ENCODE measurements at regions not wholly inside any gene's neighbourhood (a gene's known extent, or its start where the extent isn't known, plus 50 kb on each side); places are given as distances from the start of the nearest gene placed in this dataset.

DNA sequence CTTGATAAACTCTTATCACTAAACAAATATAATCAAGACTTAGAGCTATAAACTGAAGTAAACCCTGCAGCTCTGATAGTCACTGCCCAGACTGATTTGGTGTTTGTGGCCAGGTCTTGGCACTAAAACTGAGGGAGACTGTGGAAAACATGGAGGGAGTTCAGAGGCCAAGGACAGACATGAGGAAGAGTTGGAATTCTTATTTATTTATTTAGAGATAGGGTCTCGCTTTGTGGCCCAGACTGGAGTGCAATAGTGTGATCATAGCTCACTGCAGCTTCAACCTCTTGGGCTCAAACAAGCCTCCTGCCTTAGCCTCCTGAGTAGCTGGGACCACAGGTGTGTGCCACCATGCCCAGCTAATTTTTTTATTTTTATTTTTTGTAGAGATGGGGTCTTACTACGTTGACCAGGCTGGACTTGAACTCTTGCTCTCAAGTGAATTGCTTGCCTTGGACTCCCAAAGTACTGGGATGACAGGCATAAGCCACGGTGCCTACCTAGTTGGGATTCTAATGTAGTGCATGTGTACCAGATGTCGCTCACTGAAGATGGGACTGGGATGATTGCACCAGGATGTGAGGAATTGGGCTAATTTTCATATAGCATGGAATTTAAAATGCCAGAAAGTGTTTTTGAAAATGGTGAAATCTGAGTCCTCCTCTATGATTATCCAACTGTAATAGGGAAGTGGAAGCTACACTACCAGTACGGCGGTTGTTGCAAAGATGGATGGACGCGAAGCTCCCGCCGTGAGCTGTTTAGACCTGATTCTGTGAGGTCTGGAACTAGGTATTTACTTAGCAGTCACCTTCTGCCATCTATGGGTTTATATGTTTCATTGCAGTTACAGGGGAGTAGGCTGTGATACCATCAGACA lies 52.7 kb upstream of the CTLA4 start:
- peak; percentile 65 for DNase-seq

DNA sequence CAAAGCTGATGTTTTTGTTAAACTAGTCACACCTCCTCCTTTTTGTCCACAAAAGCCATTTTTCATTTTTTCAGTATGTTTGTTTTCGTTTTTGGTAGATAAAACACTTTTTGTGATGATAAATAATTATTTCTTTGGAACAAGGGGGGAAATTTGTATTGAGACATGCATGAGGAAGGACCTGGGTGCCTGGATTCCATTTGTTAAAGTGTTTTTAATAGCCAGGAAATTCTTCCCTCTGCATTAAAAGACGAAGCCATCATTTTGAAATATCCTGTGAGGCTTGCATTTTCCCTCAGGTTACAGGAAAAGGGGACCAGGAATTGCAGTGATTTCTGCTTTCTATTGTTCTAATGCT lies 52.1 kb upstream of the CTLA4 start:
- DNase-seq = no peak

DNA sequence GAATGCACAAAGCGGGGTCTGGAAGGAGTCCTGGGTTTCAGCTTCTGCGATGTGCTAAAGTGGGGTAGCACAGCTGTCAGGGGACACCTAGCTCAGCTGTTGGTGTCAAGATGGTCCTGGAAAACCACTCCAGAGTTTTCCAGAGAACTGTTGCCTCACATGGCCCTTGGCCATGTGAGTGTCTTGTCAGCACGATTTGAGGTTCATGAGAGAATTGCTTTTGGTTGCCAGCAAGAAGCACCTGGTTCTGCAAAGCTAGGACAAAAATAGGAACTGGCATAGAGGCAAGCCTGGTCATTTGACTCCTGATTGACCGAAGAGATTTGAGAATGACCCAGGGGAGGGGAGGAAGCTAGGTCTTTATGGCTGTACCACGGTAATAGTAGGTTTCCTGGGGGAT lies 50.4 kb upstream of the CTLA4 start:
- no peak for DNase-seq
